Inflammatory macrophage treated with lipopolysaccharide for 4 hours (primary cell): ENCODE measurements at regions not wholly inside any gene's neighbourhood (a gene's known extent, or its start where the extent isn't known, plus 50 kb on each side); places are given as distances from the start of the nearest gene placed in this dataset.

Source experiments
- DNase-seq: peaks from one replicate; pipeline ENCODE4 v3.0.0-alpha.2; 2020

DNA sequence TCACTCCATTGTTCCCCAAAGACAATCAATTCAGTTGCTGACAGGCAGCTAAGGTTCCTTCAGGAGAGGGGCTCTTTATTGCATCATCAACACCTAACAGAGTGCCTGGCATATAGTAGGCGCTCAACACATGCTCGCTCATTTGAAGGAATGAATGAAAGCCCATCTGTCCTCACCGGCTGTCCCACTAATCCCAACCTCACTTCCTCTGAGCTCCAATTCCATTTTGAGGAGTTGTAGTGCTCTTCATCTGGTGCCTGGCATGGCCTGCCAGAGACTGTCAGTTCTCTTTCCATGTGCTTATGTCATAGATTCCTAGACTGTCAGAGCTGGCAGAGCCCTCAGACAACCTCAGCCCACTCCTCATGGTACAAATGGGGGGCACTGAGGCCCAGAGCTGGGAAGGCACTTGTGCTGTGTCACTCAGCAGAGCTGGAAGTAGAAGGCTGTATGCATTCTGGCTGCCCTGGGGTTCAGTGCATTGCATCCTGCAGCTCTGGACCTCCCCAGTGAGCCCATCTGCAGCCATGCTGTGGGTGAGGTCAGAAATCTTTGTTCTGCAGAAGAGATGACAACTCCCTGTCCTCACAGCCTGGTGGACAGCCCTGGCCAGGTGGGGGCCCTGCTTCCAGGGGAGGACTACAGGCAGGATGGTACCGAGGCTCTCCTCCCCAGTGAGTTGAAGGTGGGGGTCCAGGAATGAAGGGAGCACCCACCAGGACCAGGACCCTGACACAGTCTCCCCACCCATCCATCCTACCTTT is 134.9 kb upstream of the PJA1 start:
- no peak for DNase-seq

DNA sequence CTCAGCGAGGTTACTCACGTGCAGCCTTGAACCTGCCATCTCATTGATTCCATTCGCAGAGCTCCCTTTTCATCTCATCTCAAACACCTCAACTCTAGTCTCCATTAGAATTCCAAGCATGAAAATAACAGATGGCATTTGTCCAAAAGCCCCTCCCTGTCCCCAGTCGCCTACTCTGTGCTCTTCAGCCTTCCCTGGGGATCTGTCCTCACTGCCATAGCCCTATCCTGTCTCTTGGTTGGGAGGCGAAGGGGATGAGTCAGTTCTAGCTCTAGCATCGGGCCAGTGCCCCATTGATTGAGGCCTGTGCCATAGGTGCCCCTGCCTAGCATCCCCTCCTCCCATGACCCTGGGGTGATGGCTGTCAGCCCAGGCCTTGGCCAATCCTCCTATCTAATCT is 134.0 kb upstream of the PJA1 start:
- DNase-seq: no peak

DNA sequence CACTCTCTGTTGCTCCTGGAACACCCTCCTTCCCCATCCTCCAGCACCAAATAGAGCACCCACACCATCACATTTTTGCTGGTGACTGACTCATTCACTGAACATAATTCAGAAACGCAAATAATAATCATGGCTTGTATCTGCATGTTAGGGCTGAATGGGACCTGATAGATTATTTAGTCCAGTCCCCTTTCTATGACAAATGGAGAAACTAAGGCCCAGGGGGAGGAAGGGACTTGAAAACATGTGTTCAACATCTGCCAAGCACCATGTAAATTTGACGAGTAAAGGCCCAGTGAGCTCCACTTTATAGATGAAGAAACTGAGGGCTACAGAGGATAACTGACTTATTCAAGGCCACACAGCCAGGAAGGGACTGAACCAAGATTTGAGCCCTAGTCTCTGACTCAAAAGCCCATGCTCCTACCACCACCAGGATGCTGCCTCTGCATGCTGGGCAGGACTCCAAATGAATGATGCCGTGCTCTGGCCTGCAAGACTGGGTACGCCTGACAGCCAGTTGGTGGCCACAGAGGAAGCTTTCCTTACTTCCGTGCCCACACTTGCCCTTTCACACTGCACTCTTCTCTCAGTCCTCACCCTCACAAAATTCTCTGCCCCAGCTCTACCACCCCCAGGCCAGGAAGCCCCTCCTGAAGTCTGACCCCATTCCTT is 133.3 kb upstream of the PJA1 start:
- DNase-seq: no peak

DNA sequence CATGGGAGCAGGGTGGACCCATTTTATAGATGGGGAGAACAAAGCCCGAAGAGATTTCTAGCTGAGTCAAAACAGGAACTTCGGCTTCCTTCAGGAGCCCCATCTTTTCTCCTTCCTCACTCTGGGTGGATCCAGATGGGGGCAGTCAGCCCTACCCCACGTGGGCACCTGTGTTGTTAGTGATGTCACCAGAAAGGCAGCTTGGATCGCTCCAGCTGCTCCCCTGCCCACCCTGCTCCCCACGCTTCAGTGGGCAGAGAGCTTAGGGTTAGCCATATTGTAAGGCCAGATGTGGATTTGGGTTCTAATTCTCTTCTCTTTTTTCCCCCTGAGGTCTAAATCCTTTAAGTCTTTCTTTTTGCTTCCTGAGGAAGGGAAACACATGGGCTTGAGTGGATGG is 132.3 kb upstream of the PJA1 start:
- no peak for DNase-seq

DNA sequence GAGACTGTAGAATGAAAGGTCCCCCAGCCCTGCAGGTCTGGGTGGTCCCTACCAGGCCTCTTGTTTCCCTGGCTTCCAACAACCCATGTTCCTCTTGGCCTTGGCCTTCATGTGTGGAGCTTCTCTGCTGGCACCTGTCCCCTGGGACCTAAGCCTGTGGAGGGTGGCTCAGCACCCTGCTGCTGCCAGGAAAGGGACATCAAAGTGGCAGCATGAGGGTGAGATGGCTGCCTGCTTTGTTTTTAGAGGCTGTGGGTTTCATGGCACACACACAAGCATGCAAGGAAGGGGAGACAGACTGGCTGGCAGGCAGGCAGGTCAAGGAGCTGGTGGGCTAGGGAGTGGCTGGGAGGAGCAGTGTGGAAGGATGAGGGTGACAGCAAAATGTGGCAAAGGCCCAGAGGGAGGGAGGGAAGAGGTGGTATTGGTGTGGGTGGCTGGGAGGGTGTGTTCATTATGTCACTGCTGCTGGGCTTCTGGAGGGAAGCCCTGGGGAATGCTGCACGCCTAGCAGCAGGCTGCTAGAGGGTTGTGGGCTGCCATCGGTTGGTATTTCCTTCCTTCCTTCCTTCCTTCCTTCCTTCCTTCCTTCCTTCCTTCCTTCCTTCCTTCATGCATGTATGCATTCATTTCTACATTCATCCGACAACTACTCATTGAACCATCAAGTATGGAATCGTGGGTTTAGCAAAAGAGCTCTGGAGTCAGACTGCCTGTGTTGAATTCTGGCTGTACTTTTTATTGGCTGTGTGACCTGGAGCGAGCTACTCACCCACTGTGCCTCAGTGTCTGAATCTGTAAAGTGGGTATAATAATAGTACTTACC is 128.7 kb upstream of the PJA1 start:
- DNase-seq: no peak

DNA sequence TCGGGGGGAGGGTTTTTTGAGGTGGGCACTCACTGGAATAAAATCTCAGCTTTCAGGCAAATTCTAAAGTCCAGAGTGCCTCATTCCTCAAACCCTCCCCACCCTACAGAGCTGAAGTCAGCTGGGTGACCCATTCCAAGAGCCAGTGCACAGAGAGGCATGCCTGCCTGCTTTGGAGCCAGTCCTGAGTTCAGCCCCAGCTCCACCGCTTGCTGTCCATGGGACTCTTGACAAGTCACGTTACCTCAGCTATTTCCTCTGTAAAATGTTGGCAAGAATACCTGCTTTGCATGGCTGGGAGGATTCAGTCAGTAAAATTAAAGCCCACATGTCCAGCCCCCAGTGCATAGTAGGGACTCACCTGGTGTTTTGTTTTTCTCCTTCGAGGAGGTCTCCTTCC is 125.9 kb upstream of the PJA1 start:
- no peak for DNase-seq

DNA sequence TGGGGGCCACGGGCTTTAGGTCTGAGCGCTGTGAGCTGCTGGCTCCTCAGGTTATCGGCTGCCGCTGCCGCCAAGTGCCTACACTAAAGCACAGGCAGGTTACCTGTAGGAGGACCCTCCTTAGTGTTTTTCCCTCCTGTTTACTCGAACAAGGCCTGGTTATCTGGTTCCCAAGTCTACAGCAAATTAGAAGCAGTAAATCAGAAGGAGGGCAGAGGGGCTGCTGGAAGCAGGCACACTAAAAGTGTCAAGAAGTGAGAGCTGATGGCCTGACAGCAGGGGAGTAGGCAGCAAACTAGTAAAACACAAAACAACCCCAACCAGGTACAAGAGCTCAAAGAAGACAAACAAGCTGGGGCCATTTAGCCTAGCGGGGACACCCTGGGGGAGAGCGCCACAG is 125.0 kb upstream of the PJA1 start:
- no peak for DNase-seq

DNA sequence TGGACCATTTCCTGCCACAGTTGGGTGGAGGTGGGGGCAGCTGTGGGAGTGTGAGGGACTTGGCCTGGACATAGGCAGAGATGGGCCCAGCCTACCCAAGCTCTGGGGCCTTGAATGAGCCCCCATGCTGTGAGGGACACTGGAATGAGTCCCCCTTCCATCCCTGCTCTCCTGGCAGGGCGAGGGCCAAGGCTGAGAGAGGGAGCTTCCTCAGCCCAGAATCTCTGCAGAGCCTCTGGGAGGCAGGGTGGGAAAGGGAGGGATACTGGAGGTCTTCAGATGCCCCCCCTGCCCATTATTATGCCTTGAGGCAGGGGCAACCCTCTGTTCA is 124.5 kb upstream of the PJA1 start:
- DNase-seq: no peak

DNA sequence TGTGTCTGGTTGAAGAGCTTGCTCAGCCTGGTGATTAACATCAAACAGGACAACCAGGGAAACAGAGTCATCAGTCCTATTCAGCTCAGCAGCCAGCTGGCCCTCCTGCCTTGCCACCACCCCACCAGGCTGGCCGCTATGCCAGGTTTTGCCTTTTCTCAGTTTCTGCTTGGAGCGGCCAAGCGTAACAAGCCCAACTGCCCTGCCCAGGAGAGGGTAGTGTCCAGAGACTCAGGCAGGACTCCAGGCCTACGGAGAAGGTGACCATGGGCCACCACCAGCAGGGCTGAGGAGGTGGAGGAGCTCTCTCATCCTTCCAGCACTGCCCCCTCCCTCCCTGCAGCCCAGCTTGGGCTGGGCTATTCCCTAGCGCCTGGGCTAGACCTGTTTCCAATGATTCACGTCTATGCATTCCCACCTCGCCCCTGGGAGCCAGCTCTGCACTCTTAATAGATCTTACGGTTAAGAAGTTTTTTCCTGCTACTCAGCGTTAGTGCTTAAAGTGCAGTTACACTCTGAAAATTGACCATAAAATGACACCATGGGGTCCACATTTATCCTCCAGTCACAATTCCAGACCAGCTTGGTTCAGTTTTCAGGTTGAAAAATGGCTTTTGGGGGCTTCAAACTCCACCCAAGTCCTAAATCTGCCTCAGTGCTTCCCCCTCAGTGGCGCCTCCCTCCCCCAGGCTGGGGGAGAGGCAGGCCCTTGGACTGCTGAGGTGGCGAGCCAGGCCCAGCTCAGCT is 124.0 kb upstream of the PJA1 start:
- DNase-seq: no peak

DNA sequence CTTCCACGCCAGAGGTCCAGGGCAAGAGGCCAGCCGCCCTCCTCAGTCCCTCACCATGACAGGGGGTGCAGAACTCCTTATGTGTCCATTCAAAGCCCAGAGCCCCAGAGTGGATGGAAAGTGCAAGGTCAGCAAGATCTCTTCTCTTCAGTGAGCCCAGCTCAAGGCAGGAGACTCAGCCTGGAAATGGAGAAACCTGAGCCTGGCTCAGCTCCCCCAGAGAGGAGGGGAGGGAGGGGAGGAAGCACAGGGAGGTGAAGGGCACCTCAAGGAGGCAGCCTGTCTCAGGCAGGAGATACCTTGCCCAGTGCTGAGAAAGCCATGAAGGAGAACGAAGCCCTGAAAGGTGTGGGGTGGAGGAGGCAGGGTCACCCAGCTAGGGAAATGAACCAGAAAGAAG is 121.8 kb upstream of the PJA1 start:
- DNase-seq: no peak

DNA sequence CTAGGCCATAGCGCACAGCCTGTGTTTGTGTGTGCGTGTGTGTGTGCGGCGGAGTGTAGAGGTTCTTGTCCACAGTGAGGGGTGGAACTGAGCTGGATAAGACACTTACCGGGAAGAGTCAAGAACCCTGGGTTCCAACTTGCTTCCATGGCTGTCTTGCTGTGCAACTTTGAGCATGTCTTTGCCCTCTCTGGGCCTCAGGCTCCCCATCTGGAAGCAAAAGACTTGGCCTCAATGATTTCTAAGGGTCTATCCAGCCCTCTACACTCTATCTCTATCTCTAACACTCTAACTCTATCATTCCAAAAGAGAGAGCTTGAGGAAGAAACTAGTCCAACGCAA is 121.3 kb upstream of the PJA1 start:
- no peak for DNase-seq

DNA sequence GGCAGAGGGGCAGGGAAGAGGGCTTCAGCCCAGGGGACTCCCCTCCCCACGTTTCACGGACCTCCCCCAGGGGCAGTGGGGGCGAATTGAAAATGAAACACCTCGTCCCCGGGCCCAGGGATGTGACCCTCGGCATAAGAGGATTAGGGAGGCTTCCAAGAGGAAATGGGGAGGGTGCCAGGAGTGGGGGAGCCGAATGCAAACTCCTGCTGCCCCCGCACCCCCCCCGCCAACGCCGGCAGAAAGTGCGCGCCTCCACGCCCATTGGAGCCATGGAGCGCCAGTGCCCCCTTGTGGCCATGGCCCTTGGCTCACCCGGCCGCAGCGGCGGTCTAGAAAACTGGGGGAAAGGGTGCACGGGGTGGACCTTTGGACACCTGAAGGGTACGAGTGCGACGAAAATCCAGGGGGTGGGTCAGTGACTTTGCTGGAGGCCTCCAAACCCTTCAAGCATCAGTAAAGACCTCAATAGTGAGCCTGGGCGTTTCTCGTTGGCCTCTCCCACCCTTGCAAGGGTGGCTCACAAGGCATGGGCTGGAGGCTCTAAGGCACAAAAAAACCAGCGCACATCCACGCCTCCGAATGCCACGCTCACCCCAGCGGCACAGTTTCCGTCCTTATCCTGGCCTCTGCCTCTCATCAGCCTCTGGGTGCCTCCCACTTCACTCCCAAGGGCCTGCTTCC is 120.8 kb upstream of the PJA1 start:
- peak; percentile 0 for DNase-seq

DNA sequence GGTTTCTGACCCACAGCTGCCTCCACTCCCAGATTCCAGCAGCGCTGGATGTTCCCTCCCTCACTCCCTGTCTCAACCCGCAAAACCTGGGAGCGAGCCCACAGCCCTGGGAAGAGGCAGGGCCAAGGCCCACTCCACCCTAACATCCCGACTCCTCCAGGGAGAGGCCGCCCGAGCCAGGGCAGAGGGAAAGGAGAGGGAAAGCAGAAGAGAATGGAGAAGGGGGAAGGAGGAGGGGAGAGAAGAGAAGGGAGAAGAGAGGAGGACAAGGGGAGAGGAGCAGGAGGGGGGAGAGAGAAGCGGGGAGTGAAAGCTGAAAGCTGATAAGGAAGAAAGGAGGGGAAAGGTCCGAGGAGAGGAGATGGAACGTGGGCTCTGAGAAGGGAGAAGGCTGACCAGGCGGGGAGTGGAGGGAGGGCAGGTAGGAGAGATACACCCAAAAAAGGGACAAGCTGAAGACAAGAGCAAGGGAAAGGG is 120.2 kb upstream of the PJA1 start:
- no peak for DNase-seq

DNA sequence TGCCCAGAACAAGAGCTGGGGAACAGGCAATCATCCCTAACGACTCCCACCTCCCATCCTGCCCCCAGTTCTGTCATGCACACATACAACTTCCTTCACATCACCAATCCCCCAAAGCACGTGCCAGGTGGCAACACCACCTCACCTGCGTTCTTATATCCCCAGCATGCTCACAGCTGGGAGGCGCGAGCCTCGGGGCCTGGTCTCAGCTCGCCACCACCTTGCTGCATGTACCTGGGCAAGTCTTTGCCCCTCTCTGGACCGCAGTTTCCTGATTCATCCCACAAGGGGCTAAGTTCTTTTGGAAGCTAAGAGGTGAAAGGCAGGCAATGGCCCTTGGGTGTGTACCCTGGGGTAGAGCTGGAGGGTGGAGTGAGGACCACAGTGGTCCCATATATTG is 119.2 kb upstream of the PJA1 start:
- DNase-seq: no peak

DNA sequence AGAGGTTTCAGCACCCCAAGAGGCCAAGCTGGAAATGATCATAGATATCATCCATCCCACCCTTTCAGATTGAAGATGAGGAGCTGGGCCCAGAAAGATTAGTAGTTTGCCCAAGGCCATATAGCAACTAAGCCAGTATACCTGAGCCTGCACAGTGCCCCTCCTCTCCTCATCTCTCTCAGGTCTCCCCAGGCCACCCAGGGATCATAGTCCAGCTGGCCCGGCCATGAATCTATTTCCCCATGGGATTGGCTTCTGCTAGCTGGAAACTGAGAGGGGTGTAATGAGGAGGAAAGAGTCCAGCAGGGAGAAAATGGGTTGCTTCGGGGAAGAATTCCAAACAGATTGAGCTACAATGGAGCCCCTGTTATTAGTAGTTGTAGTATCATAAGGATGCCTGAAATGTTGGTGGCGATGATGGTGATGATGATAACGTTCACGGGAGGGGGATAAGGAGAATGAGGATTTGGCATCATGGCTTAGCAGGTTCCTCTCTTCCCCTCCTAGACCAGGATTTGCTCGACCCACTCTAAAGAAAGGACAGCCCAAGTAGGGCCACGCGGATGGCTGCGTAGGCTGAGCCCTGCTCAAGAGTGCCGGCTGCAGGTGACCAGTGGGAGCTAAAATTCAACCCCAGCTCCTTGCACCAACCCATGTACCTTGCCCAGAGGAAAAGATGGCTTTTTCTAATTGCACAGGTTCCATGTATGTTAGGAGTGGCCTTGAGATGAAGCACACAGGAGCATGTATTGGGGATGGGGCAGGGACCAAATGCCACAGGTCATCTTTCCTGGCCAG is 117.8 kb upstream of the PJA1 start:
- no peak for DNase-seq

DNA sequence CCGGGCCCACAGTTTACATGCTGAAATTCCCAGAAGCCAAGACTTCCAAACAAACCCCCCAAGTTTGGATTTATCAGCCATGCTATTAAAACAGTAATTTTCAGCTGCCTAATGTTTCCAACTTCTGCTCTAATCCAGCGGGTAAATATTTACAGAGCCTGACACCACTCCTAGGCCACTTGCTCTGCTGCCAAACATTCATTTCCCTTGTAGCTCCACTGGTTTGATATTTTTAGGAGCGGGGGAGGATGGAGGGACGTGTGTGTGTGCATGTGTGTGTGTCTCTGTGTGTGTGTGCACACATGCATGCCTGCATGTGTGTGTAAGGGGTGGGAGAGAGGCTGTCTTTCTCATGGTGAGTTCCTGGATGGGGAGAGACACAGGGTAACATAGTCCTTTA is 115.7 kb upstream of the PJA1 start:
- DNase-seq: no peak

DNA sequence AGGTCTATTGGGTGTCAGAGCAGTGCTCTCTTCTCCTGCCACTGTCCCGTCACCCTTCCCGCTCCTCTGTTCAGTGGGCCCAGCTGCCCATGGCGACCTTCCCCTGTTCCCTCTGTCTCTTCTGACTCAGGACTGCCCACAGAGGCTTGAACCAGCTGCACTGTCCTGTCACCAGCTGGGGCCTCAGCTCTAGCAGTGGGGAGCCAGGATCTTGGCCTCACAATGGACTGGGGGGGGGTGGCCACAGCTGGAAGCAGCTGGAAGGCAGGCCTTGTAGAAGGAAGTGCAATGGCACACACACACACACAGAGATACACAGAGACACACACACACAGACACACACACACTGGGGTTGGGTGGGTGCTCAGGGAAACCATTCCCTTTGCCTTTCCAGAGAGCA is 114.0 kb upstream of the PJA1 start:
- DNase-seq: no peak

DNA sequence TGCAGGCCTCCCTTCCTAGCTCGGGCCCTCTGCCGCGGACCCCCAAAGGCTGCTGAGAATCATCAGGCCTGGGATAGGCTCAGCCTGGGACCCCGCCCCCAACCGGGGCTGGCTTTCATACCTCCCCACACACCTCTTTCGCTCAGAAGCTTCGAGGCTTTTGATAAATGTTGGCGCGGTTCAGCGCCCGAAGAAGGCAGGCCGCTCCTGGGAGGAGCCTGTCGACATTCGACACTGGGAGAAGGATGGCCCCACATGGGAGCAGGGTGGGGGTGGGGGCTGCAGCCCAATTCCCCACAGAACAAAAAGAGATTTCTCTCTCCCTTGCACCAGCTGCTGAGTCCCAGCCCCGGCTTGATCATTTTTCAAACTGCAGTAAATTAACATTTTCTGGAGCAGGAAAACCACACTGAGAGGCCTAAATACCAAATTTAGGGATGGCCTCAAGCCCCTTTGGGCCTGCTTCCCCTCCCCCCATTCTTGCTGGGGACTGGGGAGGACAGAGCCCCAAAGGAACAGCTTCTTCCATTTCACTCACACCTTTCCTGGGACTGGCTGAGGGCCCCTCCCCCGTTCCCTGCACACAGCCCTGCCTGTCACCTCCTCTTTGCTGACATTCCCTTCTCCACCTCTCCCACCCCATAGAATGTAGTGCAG is 112.9 kb upstream of the PJA1 start:
- no peak for DNase-seq

DNA sequence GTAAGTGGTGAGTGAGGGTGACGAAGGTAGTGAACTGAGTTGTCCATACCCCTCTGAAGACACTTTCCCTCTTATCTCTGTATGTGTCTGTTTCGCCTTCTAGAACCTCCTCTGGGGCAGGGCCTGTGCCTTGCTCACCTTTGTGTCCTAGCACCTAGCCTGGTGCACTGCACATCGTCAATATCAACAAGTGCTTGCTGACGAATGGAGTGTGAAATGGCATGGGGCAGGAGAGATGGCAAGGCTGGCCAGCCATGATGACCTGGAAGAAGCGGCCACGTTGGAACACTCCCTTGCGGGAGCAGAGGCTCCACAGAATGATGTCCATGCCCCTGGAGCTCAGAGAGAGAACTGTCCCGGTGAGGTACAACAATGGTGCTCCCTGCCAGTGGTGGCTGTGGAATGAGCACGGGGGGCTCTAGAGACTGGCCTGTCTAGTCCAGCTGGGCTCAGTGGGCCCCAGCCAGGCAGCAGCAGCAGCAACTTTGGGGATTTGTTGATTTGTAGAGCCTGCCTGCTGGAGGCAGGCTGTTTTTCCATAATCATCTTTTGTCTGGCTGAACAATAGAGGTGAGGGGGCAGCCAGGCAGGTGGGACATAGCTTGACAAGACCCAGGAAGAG is 112.2 kb upstream of the PJA1 start:
- DNase-seq: no peak

DNA sequence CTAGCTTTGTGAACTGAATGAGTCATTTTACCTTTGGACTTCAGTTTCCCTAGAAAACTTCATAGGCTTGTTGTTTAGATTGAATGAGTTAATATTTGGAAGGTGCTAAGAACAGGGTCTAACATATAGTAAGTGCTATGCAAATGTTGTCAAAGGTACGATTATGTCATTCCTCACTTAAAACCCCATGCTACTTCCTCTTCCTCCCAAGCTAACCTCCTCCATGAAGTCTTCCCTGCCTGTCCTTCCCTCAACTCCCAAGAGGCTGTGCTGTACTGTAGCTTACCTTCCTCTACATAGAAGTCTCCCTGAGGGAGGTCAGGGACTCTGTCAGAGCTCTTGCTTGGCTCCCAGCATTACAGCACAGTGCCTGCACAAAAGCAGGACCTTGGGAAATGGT is 103.4 kb upstream of the PJA1 start:
- DNase-seq: no peak

DNA sequence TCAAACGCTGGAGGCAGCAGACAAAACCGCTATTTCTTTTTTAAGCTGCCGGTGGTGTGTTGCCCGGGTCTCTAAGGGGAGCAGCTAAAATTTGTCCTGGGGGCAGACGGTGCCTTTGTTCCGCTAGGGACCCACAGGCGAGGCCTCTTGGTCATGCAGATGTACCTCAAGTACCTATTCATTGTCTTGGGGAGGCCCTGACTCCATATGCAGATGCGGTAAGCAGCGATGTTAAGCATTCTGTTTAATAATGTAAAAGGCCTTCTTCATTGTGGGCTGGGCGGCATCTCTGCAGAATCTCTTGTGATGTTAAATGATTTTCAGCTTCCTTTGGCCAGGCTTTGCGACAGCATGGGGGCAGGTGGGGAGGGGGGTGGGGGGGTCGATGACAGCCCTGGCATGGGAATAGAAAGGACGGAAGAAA is 98.9 kb upstream of the PJA1 start:
- no peak for DNase-seq
